AG08396 (cell line): ENCODE measurements at regions not wholly inside any gene's neighbourhood (a gene's known extent, or its start where the extent isn't known, plus 50 kb on each side); places are given as distances from the start of the nearest gene placed in this dataset.

Source experiments
- DNase-seq: peaks from one replicate; pipeline ENCODE4 v3.0.0; 2012; ENCODE audit warnings: low spot score, mixed read lengths

- no peak for DNase-seq
These were observed 92.9 kb upstream of the SYNDIG1 start for GRCh38 chr20:24376311-24377099.

- no peak for DNase-seq
These were observed 96.1 kb upstream of the SYNDIG1 start for GRCh38 chr20:24373372-24373771.

- DNase-seq = no peak
These were observed 98.3 kb upstream of the SYNDIG1 start for GRCh38 chr20:24370911-24371695.

GRCh38 chr20:24370249-24370648, 99.2 kb upstream of the SYNDIG1 start:
- DNase-seq = no peak

GRCh38 chr20:24368253-24368652, 101.2 kb upstream of the SYNDIG1 start:
- no peak for DNase-seq

- no peak for DNase-seq
These were observed 103.0 kb upstream of the SYNDIG1 start for GRCh38 chr20:24366336-24367004.

- no peak for DNase-seq
These were observed 103.8 kb upstream of the SYNDIG1 start for GRCh38 chr20:24365670-24366069.

- no peak for DNase-seq
These were observed 104.9 kb upstream of the SYNDIG1 start for GRCh38 chr20:24364482-24364881.

GRCh38 chr20:24363031-24363430, 106.4 kb upstream of the SYNDIG1 start:
- no peak for DNase-seq

GRCh38 chr20:24362080-24362479, 107.3 kb upstream of the SYNDIG1 start:
- no peak for DNase-seq

GRCh38 chr20:24361541-24361940, 107.9 kb upstream of the SYNDIG1 start:
- no peak for DNase-seq

GRCh38 chr20:24360531-24360930, 108.9 kb upstream of the SYNDIG1 start:
- DNase-seq = no peak

- no peak for DNase-seq
These were observed 110.0 kb upstream of the SYNDIG1 start for GRCh38 chr20:24359321-24360027.

GRCh38 chr20:24357931-24358330, 111.5 kb upstream of the SYNDIG1 start:
- DNase-seq = no peak

- DNase-seq = no peak
These were observed 112.3 kb upstream of the SYNDIG1 start for GRCh38 chr20:24357177-24357576.

GRCh38 chr20:24353135-24353690, 116.2 kb upstream of the SYNDIG1 start:
- DNase-seq = no peak

GRCh38 chr20:24350923-24351368, 118.5 kb upstream of the SYNDIG1 start:
- DNase-seq = no peak

GRCh38 chr20:24341781-24342180, 127.6 kb upstream of the SYNDIG1 start:
- no peak for DNase-seq

- no peak for DNase-seq
These were observed 128.5 kb upstream of the SYNDIG1 start for GRCh38 chr20:24340933-24341332.

- no peak for DNase-seq
These were observed 130.2 kb upstream of the SYNDIG1 start for GRCh38 chr20:24339210-24339641.

- no peak for DNase-seq
These were observed 131.9 kb upstream of the SYNDIG1 start for GRCh38 chr20:24337551-24337950.

GRCh38 chr20:24337069-24337468, 132.4 kb upstream of the SYNDIG1 start:
- DNase-seq = peak; percentile 18
